ENCODE measurements at regions not wholly inside any gene's neighbourhood (a gene's known extent, or its start where the extent isn't known, plus 50 kb on each side); places are given as distances from the start of the nearest gene placed in this dataset.

- Mint-ChIP-seq H3K4me3 (no peak overlapping the region), H3K4me1 (no peaks in the 10 kb centered on the region), H3K27ac (no peak overlapping the region), H3K27me3 (ENCODE audit: low read depth) (peaks cover 10% of the 10 kb centered on the region; the same call in 1 of the 2 replicates), H3K36me3 (ENCODE audit: insufficient read depth in 1 of 3, low read depth in 3 of 3) (no peaks in the 10 kb centered on the region), H3K9me3 (no peaks in the 10 kb centered on the region; a peak in 1 of 5 replicates)
- no peak overlapping the region for H3K4ac ChIP-seq (ENCODE audit: low read depth, low read length)
- no peaks in the 10 kb centered on the region for H3K23me2 ChIP-seq (ENCODE audit: insufficient read length, low read depth, low read length, poor library complexity, severe bottlenecking)
- H3K18ac ChIP-seq (ENCODE audit: insufficient read length, low read depth, low read length): no peak overlapping the region
- no peak overlapping the region for H2BK20ac ChIP-seq (ENCODE audit: low read depth, low read length, poor library complexity, severe bottlenecking)
- no peak overlapping the region for H3T11ph ChIP-seq (ENCODE audit: low read length)
- TF ChIP-seq CTCF (conservative IDR thresholded peaks at IDR 0.05): no peak
- no peak overlapping the region for H3K27ac ChIP-seq (ENCODE audit: insufficient read length, low read depth, low read length)
- no peak overlapping the region for H2BK12ac ChIP-seq (ENCODE audit: insufficient read length, low read depth, low read length)
- no peak for DNase-seq
- no peak overlapping the region for H2BK15ac ChIP-seq (ENCODE audit: low read depth, low read length)
- no peak overlapping the region for H3K4me2 ChIP-seq (ENCODE audit: insufficient read depth, insufficient read length, low read length)
- H4K5ac ChIP-seq (ENCODE audit: insufficient read length, low read depth, low read length): no peak overlapping the region
- H4K8ac ChIP-seq (replicated peaks; ENCODE audit: insufficient read length, low read depth, low read length): no peak overlapping the region
- no peak overlapping the region for H3K14ac ChIP-seq (ENCODE audit: insufficient read depth, low read length)
- no peak overlapping the region for H2AK5ac ChIP-seq (ENCODE audit: insufficient read length, low read length)
- no peaks in the 10 kb centered on the region for H3K79me1 ChIP-seq (ENCODE audit: insufficient read depth, low read depth, low read length, poor library complexity, severe bottlenecking)
- no peak overlapping the region for H2BK5ac ChIP-seq (ENCODE audit: insufficient read length, low read length)
- H3K79me2 ChIP-seq (ENCODE audit: insufficient read depth, low read length): no peaks in the 10 kb centered on the region
- no peak overlapping the region for H3K9ac ChIP-seq (ENCODE audit: extremely low read depth, insufficient read length, low read length)
- no CpG with 5 or more reads among the region's 4 CpGs for WGBS (ENCODE audit: extremely low coverage, insufficient read length, low lambda C conversion rate)
- H3K23ac ChIP-seq (ENCODE audit: insufficient read length, low read depth, low read length): no peak overlapping the region
- no peaks in the 10 kb centered on the region for H3K9me3 ChIP-seq (ENCODE audit: control insufficient read depth, low read depth, low read length)
- H3K4me1 ChIP-seq (ENCODE audit: insufficient read depth, low read length): no peaks in the 10 kb centered on the region
- no peak overlapping the region for H2AFZ ChIP-seq (ENCODE audit: low read length)
- H4K20me1 ChIP-seq (ENCODE audit: control insufficient read depth, insufficient read depth, insufficient read length): no peaks in the 10 kb centered on the region
- no peak overlapping the region for H4K91ac ChIP-seq (ENCODE audit: insufficient read length, low read depth, low read length)
- no peak overlapping the region for H2BK120ac ChIP-seq (ENCODE audit: low read depth, low read length, poor library complexity, severe bottlenecking)
- H3K56ac ChIP-seq (ENCODE audit: insufficient read length, low read depth, low read length): no peak overlapping the region
- no peaks in the 10 kb centered on the region for H3K27me3 ChIP-seq (ENCODE audit: insufficient read depth, low read length)
These were observed 59.6 kb upstream of the MRPS22 start for GRCh38 chr3:139284221-139284620.
